HCT116 (cell line): ENCODE measurements at regions not wholly inside any gene's neighbourhood (a gene's known extent, or its start where the extent isn't known, plus 50 kb on each side); places are given as distances from the start of the nearest gene placed in this dataset.

Experiments
- EZH2 ChIP-seq: fragments of 200-600 bp; sonication (generic); IDR thresholded peaks from 2 replicates; pipeline ENCODE4 v1.6.1; 2017; ENCODE audit warnings: antibody characterized with exemption, mixed run types
- POLR2A ChIP-seq: IDR thresholded peaks from 2 replicates; pipeline ENCODE4 v1.7.0; 2011; ENCODE audit warnings: borderline replicate concordance; ENCODE audit not compliant: insufficient read depth, insufficient read length; ENCODE audit errors: extremely low read depth
- POLR2AphosphoS5 ChIP-seq: IDR thresholded peaks from 2 replicates; pipeline ENCODE4 v1.6.1; 2011; ENCODE audit warnings: mild to moderate bottlenecking, low read depth, low read length, moderate library complexity
- TF ChIP-seq, protein P1 (sequence below), 3 experiments: fragments of 200-600 bp in 1 of 3; sonication (generic) in 1 of 3; IDR thresholded peaks in 2 of 3; conservative IDR thresholded peaks in 1 of 3; 2 replicates each; pipeline ENCODE4 v1.5.1; 2012 to 2017; ENCODE audit warnings: low read depth in 2 of 3, low read length in 2 of 3, antibody characterized with exemption in 1 of 3, borderline replicate concordance in 1 of 3, control low read depth in 1 of 3, mild to moderate bottlenecking in 1 of 3, mixed read lengths in 1 of 3, mixed run types in 1 of 3, moderate library complexity in 1 of 3; ENCODE audit not compliant: insufficient read depth in 1 of 3
- TF ChIP-seq, protein P2 (sequence below): IDR thresholded peaks from 2 replicates; pipeline ENCODE4 v1.6.1; 2012; ENCODE audit warnings: low read depth
- TF ChIP-seq, protein P3 (sequence below): IDR thresholded peaks from 2 replicates; pipeline ENCODE4 v1.6.1; 2012
- TF ChIP-seq, protein P4 (sequence below): IDR thresholded peaks from 2 replicates; pipeline ENCODE4 v1.6.1; 2011; ENCODE audit warnings: mild to moderate bottlenecking, low read length, moderate library complexity; ENCODE audit not compliant: insufficient replicate concordance; ENCODE audit errors: extremely low read depth

DNA sequence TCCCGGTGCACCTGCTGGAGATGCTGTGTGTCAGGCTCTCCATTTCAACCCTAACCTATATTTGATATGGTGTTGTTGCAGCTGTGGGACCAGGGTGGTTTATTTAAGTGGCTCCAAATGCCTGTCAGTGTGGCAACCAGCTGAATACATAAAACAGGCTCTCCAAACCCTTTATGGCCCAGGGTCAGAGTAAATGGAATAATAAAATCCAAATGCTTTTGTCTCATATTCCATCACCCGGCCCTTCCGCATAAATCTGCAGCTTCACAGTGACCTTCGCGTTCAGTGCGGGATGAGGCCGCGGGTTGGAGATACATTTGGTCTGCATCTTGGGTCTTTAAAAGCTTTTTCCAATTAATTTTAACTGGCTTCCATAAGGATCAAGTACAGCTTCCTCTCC is 382.1 kb upstream of the NR2F2 start:
- TF ChIP-seq, protein P1, sequence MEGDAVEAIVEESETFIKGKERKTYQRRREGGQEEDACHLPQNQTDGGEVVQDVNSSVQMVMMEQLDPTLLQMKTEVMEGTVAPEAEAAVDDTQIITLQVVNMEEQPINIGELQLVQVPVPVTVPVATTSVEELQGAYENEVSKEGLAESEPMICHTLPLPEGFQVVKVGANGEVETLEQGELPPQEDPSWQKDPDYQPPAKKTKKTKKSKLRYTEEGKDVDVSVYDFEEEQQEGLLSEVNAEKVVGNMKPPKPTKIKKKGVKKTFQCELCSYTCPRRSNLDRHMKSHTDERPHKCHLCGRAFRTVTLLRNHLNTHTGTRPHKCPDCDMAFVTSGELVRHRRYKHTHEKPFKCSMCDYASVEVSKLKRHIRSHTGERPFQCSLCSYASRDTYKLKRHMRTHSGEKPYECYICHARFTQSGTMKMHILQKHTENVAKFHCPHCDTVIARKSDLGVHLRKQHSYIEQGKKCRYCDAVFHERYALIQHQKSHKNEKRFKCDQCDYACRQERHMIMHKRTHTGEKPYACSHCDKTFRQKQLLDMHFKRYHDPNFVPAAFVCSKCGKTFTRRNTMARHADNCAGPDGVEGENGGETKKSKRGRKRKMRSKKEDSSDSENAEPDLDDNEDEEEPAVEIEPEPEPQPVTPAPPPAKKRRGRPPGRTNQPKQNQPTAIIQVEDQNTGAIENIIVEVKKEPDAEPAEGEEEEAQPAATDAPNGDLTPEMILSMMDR (IDR thresholded peaks at IDR 0.05 in 2 of 3, conservative IDR thresholded peaks at IDR 0.05 in 1 of 3; ENCODE audit: borderline replicate concordance in 1 of 3, insufficient read depth in 1 of 3, low read depth in 2 of 3, low read length in 2 of 3): no peak
- TF ChIP-seq POLR2A (no peak), EZH2 (no peak), POLR2AphosphoS5 (no peak)
- TF ChIP-seq, protein P2, sequence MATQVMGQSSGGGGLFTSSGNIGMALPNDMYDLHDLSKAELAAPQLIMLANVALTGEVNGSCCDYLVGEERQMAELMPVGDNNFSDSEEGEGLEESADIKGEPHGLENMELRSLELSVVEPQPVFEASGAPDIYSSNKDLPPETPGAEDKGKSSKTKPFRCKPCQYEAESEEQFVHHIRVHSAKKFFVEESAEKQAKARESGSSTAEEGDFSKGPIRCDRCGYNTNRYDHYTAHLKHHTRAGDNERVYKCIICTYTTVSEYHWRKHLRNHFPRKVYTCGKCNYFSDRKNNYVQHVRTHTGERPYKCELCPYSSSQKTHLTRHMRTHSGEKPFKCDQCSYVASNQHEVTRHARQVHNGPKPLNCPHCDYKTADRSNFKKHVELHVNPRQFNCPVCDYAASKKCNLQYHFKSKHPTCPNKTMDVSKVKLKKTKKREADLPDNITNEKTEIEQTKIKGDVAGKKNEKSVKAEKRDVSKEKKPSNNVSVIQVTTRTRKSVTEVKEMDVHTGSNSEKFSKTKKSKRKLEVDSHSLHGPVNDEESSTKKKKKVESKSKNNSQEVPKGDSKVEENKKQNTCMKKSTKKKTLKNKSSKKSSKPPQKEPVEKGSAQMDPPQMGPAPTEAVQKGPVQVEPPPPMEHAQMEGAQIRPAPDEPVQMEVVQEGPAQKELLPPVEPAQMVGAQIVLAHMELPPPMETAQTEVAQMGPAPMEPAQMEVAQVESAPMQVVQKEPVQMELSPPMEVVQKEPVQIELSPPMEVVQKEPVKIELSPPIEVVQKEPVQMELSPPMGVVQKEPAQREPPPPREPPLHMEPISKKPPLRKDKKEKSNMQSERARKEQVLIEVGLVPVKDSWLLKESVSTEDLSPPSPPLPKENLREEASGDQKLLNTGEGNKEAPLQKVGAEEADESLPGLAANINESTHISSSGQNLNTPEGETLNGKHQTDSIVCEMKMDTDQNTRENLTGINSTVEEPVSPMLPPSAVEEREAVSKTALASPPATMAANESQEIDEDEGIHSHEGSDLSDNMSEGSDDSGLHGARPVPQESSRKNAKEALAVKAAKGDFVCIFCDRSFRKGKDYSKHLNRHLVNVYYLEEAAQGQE: no peak
- TF ChIP-seq, protein P3, sequence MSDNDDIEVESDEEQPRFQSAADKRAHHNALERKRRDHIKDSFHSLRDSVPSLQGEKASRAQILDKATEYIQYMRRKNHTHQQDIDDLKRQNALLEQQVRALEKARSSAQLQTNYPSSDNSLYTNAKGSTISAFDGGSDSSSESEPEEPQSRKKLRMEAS: no peak
- TF ChIP-seq, protein P4, sequence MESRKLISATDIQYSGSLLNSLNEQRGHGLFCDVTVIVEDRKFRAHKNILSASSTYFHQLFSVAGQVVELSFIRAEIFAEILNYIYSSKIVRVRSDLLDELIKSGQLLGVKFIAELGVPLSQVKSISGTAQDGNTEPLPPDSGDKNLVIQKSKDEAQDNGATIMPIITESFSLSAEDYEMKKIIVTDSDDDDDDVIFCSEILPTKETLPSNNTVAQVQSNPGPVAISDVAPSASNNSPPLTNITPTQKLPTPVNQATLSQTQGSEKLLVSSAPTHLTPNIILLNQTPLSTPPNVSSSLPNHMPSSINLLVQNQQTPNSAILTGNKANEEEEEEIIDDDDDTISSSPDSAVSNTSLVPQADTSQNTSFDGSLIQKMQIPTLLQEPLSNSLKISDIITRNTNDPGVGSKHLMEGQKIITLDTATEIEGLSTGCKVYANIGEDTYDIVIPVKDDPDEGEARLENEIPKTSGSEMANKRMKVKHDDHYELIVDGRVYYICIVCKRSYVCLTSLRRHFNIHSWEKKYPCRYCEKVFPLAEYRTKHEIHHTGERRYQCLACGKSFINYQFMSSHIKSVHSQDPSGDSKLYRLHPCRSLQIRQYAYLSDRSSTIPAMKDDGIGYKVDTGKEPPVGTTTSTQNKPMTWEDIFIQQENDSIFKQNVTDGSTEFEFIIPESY: no peak
